K562 (cell line): ENCODE measurements at regions not wholly inside any gene's neighbourhood (a gene's known extent, or its start where the extent isn't known, plus 50 kb on each side); places are given as distances from the start of the nearest gene placed in this dataset.

Experiments used
- CBX1 ChIP-seq: sonication (generic); IDR thresholded peaks from 2 replicates; pipeline ENCODE4 v1.6.1; 2016; ENCODE audit warnings: antibody characterized with exemption, low read depth, mild to moderate bottlenecking
- CHD7 ChIP-seq: fragments of 200-600 bp; sonication (generic); IDR thresholded peaks from one replicate; pipeline ENCODE4 v1.6.1; 2012; ENCODE audit warnings: mild to moderate bottlenecking, low read depth, low read length, inconsistent platforms

- TF ChIP-seq CHD7, result no peak
- TF ChIP-seq CBX1, result no peak
Observed at GRCh38 chr9:75213765-75214164, 125.5 kb downstream of the OSTF1 start (continued).
